Loucy (cell line): ENCODE measurements at regions not wholly inside any gene's neighbourhood (a gene's known extent, or its start where the extent isn't known, plus 50 kb on each side); places are given as distances from the start of the nearest gene placed in this dataset.

Experiments
- EZH2phosphoT487 ChIP-seq: fragments of 200-600 bp; IDR thresholded peaks from 2 replicates; pipeline ENCODE4 v1.6.1; 2018; ENCODE audit warnings: antibody characterized with exemption, mild to moderate bottlenecking, moderate library complexity, borderline replicate concordance
- TF ChIP-seq, protein P1 (sequence below): fragments of 200-600 bp; sonication (generic); conservative IDR thresholded peaks from 2 replicates; pipeline ENCODE4 v1.5.1; 2014; ENCODE audit warnings: mild to moderate bottlenecking, antibody characterized with exemption, low read length

DNA sequence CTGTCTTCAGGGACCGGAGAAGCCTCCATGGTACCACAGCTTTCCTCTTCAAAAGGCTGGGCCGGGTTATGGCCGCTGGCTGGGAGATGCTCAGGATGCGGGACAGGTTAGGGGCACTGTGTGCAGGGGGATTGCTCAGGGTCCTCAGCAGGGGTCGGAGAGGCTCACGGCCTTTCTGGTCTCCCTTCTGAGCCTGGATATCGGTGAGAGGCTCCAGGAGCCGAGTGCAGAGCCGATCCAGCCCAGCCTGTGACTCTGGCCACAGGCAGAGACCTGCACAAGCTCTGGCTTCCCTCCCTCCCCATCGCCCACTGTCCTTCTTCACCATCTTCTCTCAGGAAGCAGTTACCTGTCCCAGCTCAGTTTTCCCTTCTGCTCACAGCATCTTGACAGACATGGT, 306.0 kb downstream of the ZNF536 start:
- TF ChIP-seq, protein P1, sequence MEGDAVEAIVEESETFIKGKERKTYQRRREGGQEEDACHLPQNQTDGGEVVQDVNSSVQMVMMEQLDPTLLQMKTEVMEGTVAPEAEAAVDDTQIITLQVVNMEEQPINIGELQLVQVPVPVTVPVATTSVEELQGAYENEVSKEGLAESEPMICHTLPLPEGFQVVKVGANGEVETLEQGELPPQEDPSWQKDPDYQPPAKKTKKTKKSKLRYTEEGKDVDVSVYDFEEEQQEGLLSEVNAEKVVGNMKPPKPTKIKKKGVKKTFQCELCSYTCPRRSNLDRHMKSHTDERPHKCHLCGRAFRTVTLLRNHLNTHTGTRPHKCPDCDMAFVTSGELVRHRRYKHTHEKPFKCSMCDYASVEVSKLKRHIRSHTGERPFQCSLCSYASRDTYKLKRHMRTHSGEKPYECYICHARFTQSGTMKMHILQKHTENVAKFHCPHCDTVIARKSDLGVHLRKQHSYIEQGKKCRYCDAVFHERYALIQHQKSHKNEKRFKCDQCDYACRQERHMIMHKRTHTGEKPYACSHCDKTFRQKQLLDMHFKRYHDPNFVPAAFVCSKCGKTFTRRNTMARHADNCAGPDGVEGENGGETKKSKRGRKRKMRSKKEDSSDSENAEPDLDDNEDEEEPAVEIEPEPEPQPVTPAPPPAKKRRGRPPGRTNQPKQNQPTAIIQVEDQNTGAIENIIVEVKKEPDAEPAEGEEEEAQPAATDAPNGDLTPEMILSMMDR, result no peak
- no peak for TF ChIP-seq EZH2phosphoT487
